ENCODE measurements at regions not wholly inside any gene's neighbourhood (a gene's known extent, or its start where the extent isn't known, plus 50 kb on each side); places are given as distances from the start of the nearest gene placed in this dataset.

- Histone ChIP-seq H2BK12ac (ENCODE audit: low read depth, low read length) (no peak overlapping the region), H4K91ac (replicated peaks; ENCODE audit: insufficient read length, low read length) (no peak overlapping the region), H4K8ac (ENCODE audit: extremely low read depth, insufficient read depth, low read length) (no peak overlapping the region), H3K23ac (ENCODE audit: insufficient read length) (no peak overlapping the region), H3K79me1 (ENCODE audit: low read depth, low read length) (no peaks in the 10 kb centered on the region), H4K5ac (ENCODE audit: insufficient read length, low read depth, low read length) (no peak overlapping the region), H3K79me2 (ENCODE audit: control insufficient read depth in 1 of 2, insufficient read depth in 2 of 2, low read length in 2 of 2) (no peaks in the 10 kb centered on the region), H2AFZ (ENCODE audit: low read length) (no peak overlapping the region), H3K4ac (replicated peaks; ENCODE audit: insufficient read length, low read depth, low read length) (no peak overlapping the region), H2BK5ac (ENCODE audit: low read depth, low read length) (no peak overlapping the region), H3K27me3 (replicated peaks in 1 of 4; ENCODE audit: control insufficient read depth in 3 of 4, extremely low read depth in 1 of 4, insufficient read depth in 3 of 4, low read length in 3 of 4) (peaks cover 0 to 4% (median 2%) of the 10 kb centered on the region in 4 experiments; a peak in 2 of 7 replicates), H3K14ac (ENCODE audit: insufficient read length) (no peak overlapping the region), H2BK120ac (replicated peaks; ENCODE audit: low read depth, low read length) (no peak overlapping the region), H3K4me2 (ENCODE audit: insufficient read depth in 1 of 2, low read depth in 2 of 2, low read length in 2 of 2) (peak overlapping the region; percentile 21 to 26; a peak in 2 of 4 replicates), H3K9ac (replicated peaks in 1 of 4; ENCODE audit: extremely low read depth in 1 of 4, low read depth in 3 of 4, low read length in 3 of 4) (no peak overlapping the region), H3K27ac (ENCODE audit: low read depth, low read length) (no peak overlapping the region), H2BK15ac (ENCODE audit: low read length) (no peak overlapping the region), H2AK5ac (ENCODE audit: low read depth, low read length) (no peak overlapping the region), H2BK20ac (ENCODE audit: low read length) (no peak overlapping the region), H3K4me1 (replicated peaks in 1 of 4; ENCODE audit: control insufficient read depth in 3 of 4, insufficient read depth in 4 of 4, low read length in 3 of 4) (peaks cover 0 to 5% (median 2%) of the 10 kb centered on the region in 4 experiments; a peak in 3 of 7 replicates), H3K23me2 (ENCODE audit: low read depth, low read length) (no peaks in the 10 kb centered on the region), H3K9me3 (ENCODE audit: insufficient read depth in 2 of 2, low read depth in 1 of 2, low read length in 1 of 2) (no peaks in the 10 kb centered on the region), H3K56ac (replicated peaks; ENCODE audit: insufficient read length, low read depth, low read length) (no peak overlapping the region), H3K4me3 (ENCODE audit: extremely low read depth in 1 of 4, insufficient read depth in 2 of 4, low read depth in 3 of 4, low read length in 4 of 4) (no peak overlapping the region), H3K18ac (ENCODE audit: extremely low read depth, low read length) (no peak overlapping the region), H3K36me3 (ENCODE audit: control insufficient read depth in 2 of 4, insufficient read depth in 4 of 4, low read length in 3 of 4) (no peaks in the 10 kb centered on the region), H4K20me1 (replicated peaks in 1 of 2; ENCODE audit: control insufficient read depth in 1 of 2, insufficient read depth in 2 of 2, low read length in 2 of 2) (no peaks in the 10 kb centered on the region)
- DNase-seq (ENCODE audit: low read depth in 1 of 2, low spot score in 2 of 2) (no peak), FAIRE-seq (peak; percentile 92)
- 37% methylated on average over 5 of the region's 5 CpGs; no CpG with 5 or more reads in 1 of the 2 experiments for WGBS, 2 experiments (ENCODE audit: extremely low coverage in 1 of 2, insufficient coverage in 1 of 2, insufficient read length in 1 of 2, insufficient replicate concordance in 2 of 2, low coverage in 1 of 2, low lambda C conversion rate in 2 of 2, missing lambda C conversion rate in 1 of 2)
- ChIA-PET CTCF (ENCODE audit: partially characterized antibody) (interaction anchor here (0.7 to 7.6 kb wide), 15 partner anchors 9 to 416 kb away, joined by 3 to 65 read pairs (median 4); no protein-coding TSS in a partner anchor), POLR2A (ENCODE audit: partially characterized antibody) (no interaction called here)
- TF ChIP-seq SP4 (IDR thresholded peaks at IDR 0.05; ENCODE audit: low read length) (no peak), TCF12 (IDR thresholded peaks at IDR 0.05; ENCODE audit: low read depth, low read length) (0 out of 2 replicates have a peak, but pooled peaks have one; percentile 74), HDAC2 (IDR thresholded peaks at IDR 0.05; ENCODE audit: borderline replicate concordance in 1 of 2, low read depth in 2 of 2, low read length in 2 of 2) (0 out of 4 replicates have a peak, but pooled peaks of 1 of the 2 experiments have one; percentile 31), POU5F1 (IDR thresholded peaks at IDR 0.05; ENCODE audit: low read depth, low read length) (peak; percentile 22; the same call in 1 of the 2 replicates), TEAD4 (IDR thresholded peaks at IDR 0.05; ENCODE audit: low read depth, low read length) (peak; percentile 83), YY1 (IDR thresholded peaks at IDR 0.05; ENCODE audit: low read depth, low read length) (0 out of 2 replicates have a peak, but pooled peaks have one; percentile 27), CTCF (IDR thresholded peaks at IDR 0.05; ENCODE audit: control extremely low read depth in 1 of 3, insufficient read depth in 1 of 3, low read depth in 1 of 3, low read length in 3 of 3) (peak in 2 of 3 experiments; percentile 26 to 54; a peak in 2 of 4 replicates), POLR2AphosphoS5 (IDR thresholded peaks at IDR 0.05; ENCODE audit: low read depth, low read length) (peak; percentile 42; the same call in 1 of the 2 replicates), CHD1 (IDR thresholded peaks at IDR 0.05; ENCODE audit: low read depth, low read length) (no peak), RAD21 (IDR thresholded peaks at IDR 0.05 in 1 of 2, conservative IDR thresholded peaks at IDR 0.05 in 1 of 2; ENCODE audit: low read depth in 2 of 2, low read length in 2 of 2) (peak; percentile 13 to 28; a peak in 3 of 4 replicates), ZNF274 (IDR thresholded peaks at IDR 0.05; ENCODE audit: borderline replicate concordance, extremely low read depth, low read length) (no peak)
Measured at GRCh38 chr20:4581838-4582237, 104.4 kb upstream of the PRNP start.

Measured in H1 (cell line).